Transverse colon (tissue), 4 donors: ENCODE measurements at regions not wholly inside any gene's neighbourhood (a gene's known extent, or its start where the extent isn't known, plus 50 kb on each side); places are given as distances from the start of the nearest gene placed in this dataset.

Source experiments
- DNase-seq: peaks from one replicate; pipeline ENCODE4 v3.0.0-alpha.2; 2019
- H3K27ac ChIP-seq, 4 donors: fragments of 200-600 bp; sonication (generic); 2 replicates each; pipeline ENCODE4 v1.5.1; 2016 to 2018; ENCODE audit warnings: inconsistent platforms in 4 of 4
- H3K27me3 ChIP-seq: fragments of 200-600 bp; sonication (generic); 2 replicates; pipeline ENCODE4 v1.5.1; 2017; ENCODE audit warnings: inconsistent platforms
- H3K36me3 ChIP-seq, 4 donors: fragments of 200-600 bp; sonication (generic); 2 replicates each; pipeline ENCODE4 v1.5.1; 2017 to 2019; ENCODE audit warnings: inconsistent platforms in 4 of 4
- H3K4me1 ChIP-seq, 4 donors: fragments of 200-600 bp; sonication (generic); 2 replicates each; pipeline ENCODE4 v1.5.1; 2017 to 2020; ENCODE audit warnings: inconsistent platforms in 4 of 4
- H3K4me3 ChIP-seq, 4 donors: fragments of 200-600 bp; sonication (generic); 1 replicate in 1 of 4; 2 replicates in 3 of 4; pipeline versions ENCODE4 v1.5.1 to v1.6.1; 2017 to 2019; ENCODE audit warnings: inconsistent platforms in 4 of 4
- H3K9me3 ChIP-seq, 2 donors: fragments of 200-600 bp; sonication (generic); 2 replicates each; pipeline ENCODE4 v1.5.1; 2017 to 2019; ENCODE audit warnings: inconsistent platforms in 2 of 2
- CTCF ChIP-seq, 5 experiments: fragments of 200-600 bp in 3 of 5; fragments of 450-650 bp in 2 of 5; sonication (generic) in 3 of 5; IDR thresholded peaks; 1 replicate in 2 of 5; 2 replicates in 3 of 5; pipeline ENCODE4 v1.5.1; 2016 to 2017; ENCODE audit warnings: antibody characterized with exemption in 5 of 5, inconsistent platforms in 3 of 5, mild to moderate bottlenecking in 2 of 5, moderate library complexity in 1 of 5
- EP300 ChIP-seq: sonication (generic); formaldehyde crosslinking; IDR thresholded peaks from one replicate; pipeline ENCODE4 v1.6.1; 2017; ENCODE audit warnings: antibody characterized with exemption, low read depth
- POLR2A ChIP-seq: fragments of 450-650 bp; IDR thresholded peaks from one replicate; pipeline ENCODE4 v1.6.1; 2016; ENCODE audit warnings: antibody characterized with exemption, mild to moderate bottlenecking, moderate library complexity
- POLR2AphosphoS5 ChIP-seq, 3 donors: sonication (generic); formaldehyde crosslinking; IDR thresholded peaks; one replicate each; pipeline ENCODE4 v1.6.1; 2016; ENCODE audit warnings: antibody characterized with exemption in 3 of 3
- WGBS, 2 donors: methylation state at CpG; one replicate each; pipeline ENCODE4 v1.1.5; 2018; ENCODE audit warnings: low coverage in 1 of 2; 5-methylcytosine and 5-hydroxymethylcytosine counted together
- in situ Hi-C, 4 donors: fragments of 200-750 bp; cut with MboI; loops; one replicate each; pipeline versions ENCODE4 v1.15.0 to v1.15.1; 2017; ENCODE audit warnings: low sequenced_read_pairs in 3 of 4, low pct_ligation_motif_present in 1 of 4, low pct_unique_long_range_greater_than_20kb in 1 of 4
- intact Hi-C: fragments of 100-400 bp; cut with DNase I; formaldehyde crosslinking; loops from one replicate; pipeline ENCODE4 v1.15.1; 2023; ENCODE audit warnings: low total_unique reads

- H3K27me3 ChIP-seq = no peaks in the 10 kb centered on the region
- no peak overlapping the region for H3K4me3 ChIP-seq
- TF ChIP-seq POLR2A (no peak), CTCF (IDR thresholded peaks at IDR 0.05) (no peak), POLR2AphosphoS5 (IDR thresholded peaks at IDR 0.05) (no peak), EP300 (no peak)
- H3K36me3 ChIP-seq = no peaks in the 10 kb centered on the region
- in situ Hi-C loops (no loop called here), intact Hi-C loops (loop anchor here (5.0 kb wide), 1 partner anchor 702 kb away; no protein-coding TSS in a partner anchor)
- DNase-seq = no peak
- no peak overlapping the region for H3K27ac ChIP-seq
- no peaks in the 10 kb centered on the region for H3K9me3 ChIP-seq
- WGBS, 2 donors = 72 to 80% methylated on average over 3 of the region's 3 CpGs
- no peaks in the 10 kb centered on the region for H3K4me1 ChIP-seq
Observed at GRCh38 chr4:129355031-129355430, 259.1 kb downstream of the C4orf33 start.

- 50% methylated on average over 1 to 4 of the region's 4 CpGs for WGBS, 2 donors
- Histone ChIP-seq H3K27ac (no peak overlapping the region), H3K9me3 (no peaks in the 10 kb centered on the region), H3K4me1 (no peaks in the 10 kb centered on the region), H3K36me3 (no peaks in the 10 kb centered on the region), H3K27me3 (no peaks in the 10 kb centered on the region), H3K4me3 (no peak overlapping the region)
- in situ Hi-C loops (no loop called here), intact Hi-C loops (loop anchor here (5.0 kb wide), 1 partner anchor 702 kb away; no protein-coding TSS in a partner anchor)
- DNase-seq = no peak
- TF ChIP-seq POLR2A (no peak), EP300 (no peak), CTCF (IDR thresholded peaks at IDR 0.05) (no peak), POLR2AphosphoS5 (IDR thresholded peaks at IDR 0.05) (no peak)
Observed at GRCh38 chr4:129355516-129355915, 259.6 kb downstream of the C4orf33 start.

- in situ Hi-C loops (no loop called here), intact Hi-C loops (loop anchor here (5.0 kb wide), 1 partner anchor 699 kb away; no protein-coding TSS in a partner anchor)
- no peaks in the 10 kb centered on the region for H3K36me3 ChIP-seq
- H3K9me3 ChIP-seq = no peaks in the 10 kb centered on the region
- peaks cover 0 to 8% (median 0%) of the 10 kb centered on the region in 4 donors for H3K4me1 ChIP-seq
- TF ChIP-seq EP300 = no peak
- no peaks in the 10 kb centered on the region for H3K27me3 ChIP-seq
- no peak overlapping the region for H3K4me3 ChIP-seq
- no peak for DNase-seq
- no peak overlapping the region for H3K27ac ChIP-seq
Observed at GRCh38 chr4:129358571-129358970, 262.6 kb downstream of the C4orf33 start.

GRCh38 chr4:129359461-129359860, 263.5 kb downstream of the C4orf33 start:
- Histone ChIP-seq H3K4me3 (no peak overlapping the region), H3K27ac (no peak overlapping the region), H3K9me3 (no peaks in the 10 kb centered on the region), H3K36me3 (no peaks in the 10 kb centered on the region), H3K27me3 (no peaks in the 10 kb centered on the region), H3K4me1 (peaks cover 0 to 8% (median 0%) of the 10 kb centered on the region in 4 donors)
- in situ Hi-C loops = no loop called here
- intact Hi-C loops = loop anchor here (5.0 kb wide), 1 partner anchor 698 kb away; no protein-coding TSS in a partner anchor
- no peak for TF ChIP-seq EP300
- TF ChIP-seq POLR2A = no peak
- TF ChIP-seq CTCF (IDR thresholded peaks at IDR 0.05) = no peak
- no peak for TF ChIP-seq POLR2AphosphoS5 (IDR thresholded peaks at IDR 0.05)
- DNase-seq = no peak

- intact Hi-C loops = loop anchor here (2.0 kb wide), 1 partner anchor 278 kb away; no protein-coding TSS in a partner anchor
- in situ Hi-C loops = loop anchor here in 3 of 4 donors (10.0 kb wide), 1 partner anchor 282 kb away; no protein-coding TSS in a partner anchor
Observed at GRCh38 chr4:129362691-129363274, 266.8 kb downstream of the C4orf33 start.

More at GRCh38 chr4:129362691-129363274, 266.8 kb downstream of the C4orf33 start:
- Histone ChIP-seq H3K27me3 (no peaks in the 10 kb centered on the region), H3K36me3 (no peaks in the 10 kb centered on the region), H3K9me3 (no peaks in the 10 kb centered on the region), H3K4me1 (peaks cover 0 to 8% (median 0%) of the 10 kb centered on the region in 4 donors), H3K4me3 (no peak overlapping the region), H3K27ac (no peak overlapping the region)
- WGBS, 2 donors = 15 to 17% methylated on average over 5 of the region's 5 CpGs
- TF ChIP-seq POLR2AphosphoS5 (IDR thresholded peaks at IDR 0.05) (no peak), POLR2A (no peak), CTCF (IDR thresholded peaks at IDR 0.05) (peak; percentile 62 to 83 (median 75)), EP300 (no peak)
- DNase-seq = peak; percentile 51
